ENCODE measurements at regions not wholly inside any gene's neighbourhood (a gene's known extent, or its start where the extent isn't known, plus 50 kb on each side); places are given as distances from the start of the nearest gene placed in this dataset.

- TF ChIP-seq, protein P1, sequence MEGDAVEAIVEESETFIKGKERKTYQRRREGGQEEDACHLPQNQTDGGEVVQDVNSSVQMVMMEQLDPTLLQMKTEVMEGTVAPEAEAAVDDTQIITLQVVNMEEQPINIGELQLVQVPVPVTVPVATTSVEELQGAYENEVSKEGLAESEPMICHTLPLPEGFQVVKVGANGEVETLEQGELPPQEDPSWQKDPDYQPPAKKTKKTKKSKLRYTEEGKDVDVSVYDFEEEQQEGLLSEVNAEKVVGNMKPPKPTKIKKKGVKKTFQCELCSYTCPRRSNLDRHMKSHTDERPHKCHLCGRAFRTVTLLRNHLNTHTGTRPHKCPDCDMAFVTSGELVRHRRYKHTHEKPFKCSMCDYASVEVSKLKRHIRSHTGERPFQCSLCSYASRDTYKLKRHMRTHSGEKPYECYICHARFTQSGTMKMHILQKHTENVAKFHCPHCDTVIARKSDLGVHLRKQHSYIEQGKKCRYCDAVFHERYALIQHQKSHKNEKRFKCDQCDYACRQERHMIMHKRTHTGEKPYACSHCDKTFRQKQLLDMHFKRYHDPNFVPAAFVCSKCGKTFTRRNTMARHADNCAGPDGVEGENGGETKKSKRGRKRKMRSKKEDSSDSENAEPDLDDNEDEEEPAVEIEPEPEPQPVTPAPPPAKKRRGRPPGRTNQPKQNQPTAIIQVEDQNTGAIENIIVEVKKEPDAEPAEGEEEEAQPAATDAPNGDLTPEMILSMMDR (conservative IDR thresholded peaks at IDR 0.05; ENCODE audit: low read depth, low read length): no peak
- TF ChIP-seq EZH2 (IDR thresholded peaks at IDR 0.05; ENCODE audit: borderline replicate concordance, low read depth, low read length, poor library complexity, severe bottlenecking): no peak
Measured at GRCh38 chr7:114755856-114756255, 166.0 kb upstream of the MDFIC start.

Measured in A673 (cell line).